OCI-LY3 (cell line): ENCODE measurements at regions not wholly inside any gene's neighbourhood (a gene's known extent, or its start where the extent isn't known, plus 50 kb on each side); places are given as distances from the start of the nearest gene placed in this dataset.

Source experiments
- CTCF ChIP-seq: fragments of 200-600, 300-600 bp; sonication (generic); IDR thresholded peaks from 2 replicates; pipeline ENCODE4 v1.5.1; 2014; ENCODE audit warnings: antibody characterized with exemption, low read length, low read depth
- EZH2phosphoT487 ChIP-seq: fragments of 200-600 bp; shearing (Covaris generic); IDR thresholded peaks from 2 replicates; pipeline ENCODE4 v1.6.1; 2018; ENCODE audit warnings: antibody characterized with exemption, mixed run types, low read depth

- no peak for TF ChIP-seq CTCF
- no peak for TF ChIP-seq EZH2phosphoT487
Observed at GRCh38 chr5:20098694-20099093, 110.7 kb upstream of the CDH18 start.
